Activated T-helper 17 cell treated with anti-CD3 and anti-CD28 coated beads, Interleukin-2, amount 50 U/mL, for 72 hours (primary cell): ENCODE measurements at regions not wholly inside any gene's neighbourhood (a gene's known extent, or its start where the extent isn't known, plus 50 kb on each side); places are given as distances from the start of the nearest gene placed in this dataset.
"Not testable (repeated sequence)": the region's sequence is repeated elsewhere in the genome, so short reads cannot be mapped to it uniquely, and the experiment has no call there.

ENCODE experiments used
- ATAC-seq: fragments of 150-1000 bp; cut with Tn5 transposase; replicated peaks from 2 replicates; pipeline ENCODE4 v1.10.0; 2021; ENCODE audit warnings: mild to moderate bottlenecking, moderate library complexity
- H3K27ac Mint-ChIP-seq: one replicate; pipeline ENCODE4 v1.8.0; 2022; ENCODE audit warnings: mixed read lengths
- H3K27me3 Mint-ChIP-seq: one replicate; pipeline ENCODE4 v1.8.0; 2022; ENCODE audit warnings: mixed read lengths
- H3K36me3 Mint-ChIP-seq: one replicate; pipeline ENCODE4 v1.8.0; 2022; ENCODE audit warnings: low read depth, mild to moderate bottlenecking, mixed read lengths
- H3K4me1 Mint-ChIP-seq: one replicate; pipeline ENCODE4 v1.8.0; 2022; ENCODE audit warnings: mixed read lengths
- H3K4me3 Mint-ChIP-seq: one replicate; pipeline ENCODE4 v1.8.0; 2022; ENCODE audit warnings: mild to moderate bottlenecking, mixed read lengths
- H3K9me3 Mint-ChIP-seq: one replicate; pipeline ENCODE4 v1.8.0; 2022; ENCODE audit warnings: mixed read lengths

DNA sequence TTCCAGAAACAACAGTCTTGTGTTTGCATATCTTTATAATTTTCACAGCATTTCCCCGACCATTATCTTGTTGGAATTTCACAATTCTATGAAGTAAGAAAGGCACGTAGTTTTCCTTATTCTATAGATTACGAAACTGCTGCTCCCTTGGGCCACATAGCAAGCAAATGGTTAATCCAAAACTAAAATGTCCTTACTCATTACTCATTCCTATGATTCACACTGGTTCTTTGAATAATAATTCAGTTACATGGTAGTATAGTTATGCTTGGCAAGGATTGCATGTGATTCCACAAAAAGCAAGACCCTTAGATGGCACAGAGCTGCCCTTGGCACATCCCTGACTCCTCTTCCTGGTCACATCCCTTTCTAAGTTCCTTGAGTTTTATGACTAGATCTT, 51.2 kb downstream of the OR13H1 start:
- Mint-ChIP-seq H3K27ac (no peak overlapping the region), H3K36me3 (no peaks in the 10 kb centered on the region), H3K4me3 (no peak overlapping the region), H3K9me3 (no peaks in the 10 kb centered on the region), H3K4me1 (no peaks in the 10 kb centered on the region), H3K27me3 (peaks cover 7% of the 10 kb centered on the region)
- ATAC-seq = no peak

DNA sequence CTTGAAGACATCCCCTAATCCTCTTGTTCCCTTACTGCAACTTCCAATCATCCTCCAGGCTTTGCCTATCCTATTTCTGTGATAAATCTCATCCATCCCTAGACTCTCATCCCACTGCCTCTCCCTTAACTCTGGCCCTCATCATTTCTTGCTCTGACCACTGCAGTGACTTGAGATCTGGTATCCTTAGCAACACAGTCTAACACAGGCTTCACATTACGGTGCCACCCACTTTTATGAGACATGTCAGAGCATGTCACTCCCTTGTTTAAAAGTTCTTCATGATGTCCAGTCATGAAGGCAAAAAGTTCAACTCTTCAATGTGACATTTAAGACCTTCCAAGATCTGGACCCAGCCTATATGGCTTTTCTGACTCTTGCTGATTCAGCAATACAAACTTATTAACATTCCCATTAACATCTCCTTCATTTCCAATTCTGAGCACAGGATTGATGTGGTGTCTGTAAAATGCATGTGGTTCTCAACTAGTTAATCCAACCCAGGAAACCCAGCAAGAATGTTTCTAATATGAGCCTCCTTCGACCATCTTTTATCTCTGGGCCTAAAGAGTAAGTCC, 64.0 kb downstream of the OR13H1 start:
- no peaks in the 10 kb centered on the region for H3K4me1 Mint-ChIP-seq
- no peak overlapping the region for H3K27ac Mint-ChIP-seq
- ATAC-seq = no peak
- no peak overlapping the region for H3K4me3 Mint-ChIP-seq
- no peaks in the 10 kb centered on the region for H3K36me3 Mint-ChIP-seq
- H3K9me3 Mint-ChIP-seq = no peaks in the 10 kb centered on the region
- H3K27me3 Mint-ChIP-seq = peaks cover 8% of the 10 kb centered on the region

DNA sequence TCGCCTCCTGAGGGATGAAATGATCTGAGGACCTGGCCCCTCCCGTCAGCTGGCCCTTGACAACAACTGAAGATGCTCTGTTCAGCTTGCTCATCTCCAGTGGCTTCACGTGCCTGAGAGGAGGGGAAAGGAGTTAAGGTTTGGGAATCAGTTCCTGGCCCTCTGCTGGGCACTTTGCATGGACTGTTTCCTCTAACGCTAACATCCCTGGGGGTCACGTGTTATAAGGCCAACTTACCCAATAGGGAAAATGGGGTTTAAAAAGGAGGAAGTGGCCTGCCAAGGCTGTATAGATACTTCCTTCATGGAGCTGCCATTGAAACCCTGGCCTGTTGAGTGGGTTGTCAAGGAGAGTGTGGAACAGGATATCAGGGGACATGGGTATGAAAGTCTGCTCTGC, 65.6 kb downstream of the OR13H1 start:
- Mint-ChIP-seq H3K4me1 (no peaks in the 10 kb centered on the region), H3K36me3 (no peaks in the 10 kb centered on the region), H3K27ac (no peak overlapping the region), H3K27me3 (peaks cover 8% of the 10 kb centered on the region), H3K4me3 (no peak overlapping the region), H3K9me3 (no peaks in the 10 kb centered on the region)
- no peak for ATAC-seq

DNA sequence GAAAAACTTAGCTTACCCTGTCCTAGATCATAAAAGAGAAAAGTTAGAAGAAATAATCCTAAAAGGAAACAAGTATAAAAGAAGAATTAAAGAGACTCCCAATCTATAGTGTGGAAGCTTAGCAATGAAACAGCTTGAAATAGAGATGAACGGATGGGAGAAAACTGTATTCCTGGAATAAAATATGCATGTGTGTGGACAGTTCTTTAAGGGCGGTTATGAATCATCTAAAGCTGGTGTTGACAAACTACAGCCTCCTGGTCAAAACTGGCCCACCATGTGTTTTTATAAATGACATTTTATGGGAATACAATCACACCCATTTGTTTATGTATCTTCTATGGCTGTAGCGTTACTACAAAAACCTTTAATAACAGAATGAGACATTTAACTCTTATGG, 69.4 kb downstream of the OR13H1 start:
- Mint-ChIP-seq H3K27ac (no peak overlapping the region), H3K36me3 (no peaks in the 10 kb centered on the region), H3K9me3 (no peaks in the 10 kb centered on the region), H3K27me3 (no peaks in the 10 kb centered on the region), H3K4me1 (no peaks in the 10 kb centered on the region), H3K4me3 (no peak overlapping the region)
- no peak for ATAC-seq

DNA sequence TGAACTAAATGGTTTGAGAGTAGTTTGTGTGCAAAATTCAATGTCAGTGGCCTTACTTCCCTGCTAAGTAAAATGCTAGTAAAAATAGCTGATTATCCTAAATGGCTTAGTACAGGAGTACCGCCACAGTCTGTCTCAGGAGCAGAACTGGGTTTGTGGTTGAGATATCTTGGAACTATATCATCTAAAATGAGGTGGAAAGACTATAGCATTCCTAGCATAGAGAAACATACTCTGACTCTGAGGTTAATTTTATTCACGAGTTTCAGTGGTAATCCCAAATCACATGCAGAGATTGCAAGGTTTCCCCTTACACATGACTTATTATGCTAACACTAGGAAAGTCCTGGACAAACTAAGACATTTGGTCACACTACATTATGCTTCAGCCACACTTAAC, 70.4 kb downstream of the OR13H1 start:
- H3K4me1 Mint-ChIP-seq = no peaks in the 10 kb centered on the region
- H3K9me3 Mint-ChIP-seq = no peaks in the 10 kb centered on the region
- no peaks in the 10 kb centered on the region for H3K36me3 Mint-ChIP-seq
- no peaks in the 10 kb centered on the region for H3K27me3 Mint-ChIP-seq
- H3K4me3 Mint-ChIP-seq = no peak overlapping the region
- ATAC-seq = no peak
- H3K27ac Mint-ChIP-seq = no peak overlapping the region

DNA sequence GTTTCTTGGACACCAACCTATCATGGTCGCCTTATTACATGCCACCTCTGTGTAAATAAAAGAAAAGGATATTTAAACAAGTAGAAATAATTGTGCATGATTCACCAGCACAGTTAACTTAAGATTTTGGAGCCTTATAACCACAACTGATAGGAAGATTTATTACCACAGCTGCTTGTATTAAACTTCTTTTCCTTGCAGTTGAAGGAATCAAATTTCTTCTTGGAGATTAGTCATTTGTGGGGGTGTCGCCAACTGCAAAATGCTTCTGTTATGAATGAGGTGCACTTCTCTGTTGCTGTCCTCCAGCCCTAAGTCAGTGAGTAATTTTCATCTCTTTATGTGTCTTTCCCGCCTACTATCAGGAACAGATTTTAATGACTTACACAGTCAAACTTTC, 73.3 kb downstream of the OR13H1 start:
- H3K36me3 Mint-ChIP-seq = no peaks in the 10 kb centered on the region
- H3K27ac Mint-ChIP-seq = no peak overlapping the region
- H3K27me3 Mint-ChIP-seq = peaks cover 6% of the 10 kb centered on the region
- H3K4me1 Mint-ChIP-seq = no peaks in the 10 kb centered on the region
- ATAC-seq = no peak
- H3K4me3 Mint-ChIP-seq = no peak overlapping the region
- no peaks in the 10 kb centered on the region for H3K9me3 Mint-ChIP-seq

DNA sequence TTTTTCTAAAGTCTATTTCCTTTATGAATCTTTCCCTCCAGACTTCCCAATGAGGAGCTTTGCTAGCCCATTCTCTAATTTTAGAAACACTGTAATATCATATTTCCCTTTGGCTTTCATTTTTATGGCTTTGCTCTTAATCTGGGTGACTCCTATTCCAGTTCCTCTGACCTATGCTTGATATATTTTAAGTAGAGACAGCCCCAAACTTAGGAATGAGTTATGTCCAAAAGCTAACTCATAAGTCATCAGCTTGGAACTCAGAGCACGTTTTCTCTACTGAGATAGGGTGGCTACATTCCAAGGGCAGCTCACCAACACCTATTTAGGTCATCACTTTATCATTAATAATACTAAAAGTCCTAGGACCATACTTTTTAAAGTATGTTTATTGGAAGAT, 77.8 kb downstream of the OR13H1 start:
- ATAC-seq = no peak
- no peaks in the 10 kb centered on the region for H3K9me3 Mint-ChIP-seq

DNA sequence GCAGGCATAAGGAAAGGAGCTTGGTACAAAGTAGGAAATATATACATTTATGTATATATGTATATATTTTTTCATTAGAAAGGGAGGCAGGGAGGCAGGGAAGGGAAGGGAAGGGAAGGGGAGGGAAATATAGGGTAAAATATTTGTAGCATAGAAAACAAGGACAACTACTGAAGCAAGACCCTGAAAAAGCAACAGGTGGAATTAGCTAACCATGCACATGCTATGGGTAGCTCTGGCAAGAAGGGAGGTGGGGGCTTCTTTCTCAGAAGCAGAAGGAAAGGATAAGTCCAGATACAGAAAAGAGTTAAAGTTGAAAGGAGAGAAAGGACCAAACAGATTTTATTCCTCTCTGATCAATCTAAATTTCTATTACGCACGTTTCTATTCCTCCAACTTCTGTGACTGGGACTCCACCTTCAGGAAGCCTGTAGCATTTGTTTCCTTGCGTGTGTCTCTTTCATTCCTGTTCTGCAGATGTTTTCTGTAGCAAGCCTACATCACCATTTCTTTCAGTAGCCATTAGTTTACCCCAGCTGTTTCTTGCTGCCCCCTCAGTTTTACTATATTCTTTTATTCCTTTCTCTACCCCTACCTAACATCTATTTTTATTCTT, 82.9 kb downstream of the OR13H1 start:
- ATAC-seq = no peak
- no peaks in the 10 kb centered on the region for H3K36me3 Mint-ChIP-seq
- H3K9me3 Mint-ChIP-seq = no peaks in the 10 kb centered on the region
- no peak overlapping the region for H3K27ac Mint-ChIP-seq
- no peaks in the 10 kb centered on the region for H3K4me1 Mint-ChIP-seq
- no peak overlapping the region for H3K4me3 Mint-ChIP-seq
- peaks cover 16% of the 10 kb centered on the region for H3K27me3 Mint-ChIP-seq

More for the DNA sequence above, 77.8 kb downstream of the OR13H1 start:
- Mint-ChIP-seq H3K4me1 (no peaks in the 10 kb centered on the region), H3K27ac (no peak overlapping the region), H3K4me3 (no peak overlapping the region), H3K27me3 (peaks cover 7% of the 10 kb centered on the region), H3K36me3 (no peaks in the 10 kb centered on the region)

DNA sequence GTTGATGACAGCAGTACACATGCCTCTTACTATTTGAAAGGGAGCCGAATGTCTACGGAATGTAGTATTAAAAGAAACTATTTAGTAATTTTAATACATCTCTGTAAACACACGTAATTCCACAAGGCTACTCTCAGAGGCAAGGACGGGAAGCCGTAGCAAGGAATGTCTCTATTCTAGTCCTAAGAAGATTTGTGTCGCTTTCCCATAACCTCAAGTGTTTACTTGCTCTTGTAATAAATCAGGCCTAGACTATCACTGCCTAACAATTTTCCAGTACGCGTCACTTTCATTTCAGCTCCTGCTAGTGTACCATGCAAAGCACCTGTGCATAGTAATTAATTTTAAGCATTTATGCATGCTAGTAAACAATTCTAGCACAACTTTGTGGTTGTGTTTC, 86.7 kb downstream of the OR13H1 start:
- ATAC-seq = no peak
- Mint-ChIP-seq H3K27ac (no peak overlapping the region), H3K36me3 (no peaks in the 10 kb centered on the region), H3K9me3 (no peaks in the 10 kb centered on the region), H3K4me3 (no peak overlapping the region), H3K27me3 (peaks cover 16% of the 10 kb centered on the region), H3K4me1 (no peaks in the 10 kb centered on the region)

DNA sequence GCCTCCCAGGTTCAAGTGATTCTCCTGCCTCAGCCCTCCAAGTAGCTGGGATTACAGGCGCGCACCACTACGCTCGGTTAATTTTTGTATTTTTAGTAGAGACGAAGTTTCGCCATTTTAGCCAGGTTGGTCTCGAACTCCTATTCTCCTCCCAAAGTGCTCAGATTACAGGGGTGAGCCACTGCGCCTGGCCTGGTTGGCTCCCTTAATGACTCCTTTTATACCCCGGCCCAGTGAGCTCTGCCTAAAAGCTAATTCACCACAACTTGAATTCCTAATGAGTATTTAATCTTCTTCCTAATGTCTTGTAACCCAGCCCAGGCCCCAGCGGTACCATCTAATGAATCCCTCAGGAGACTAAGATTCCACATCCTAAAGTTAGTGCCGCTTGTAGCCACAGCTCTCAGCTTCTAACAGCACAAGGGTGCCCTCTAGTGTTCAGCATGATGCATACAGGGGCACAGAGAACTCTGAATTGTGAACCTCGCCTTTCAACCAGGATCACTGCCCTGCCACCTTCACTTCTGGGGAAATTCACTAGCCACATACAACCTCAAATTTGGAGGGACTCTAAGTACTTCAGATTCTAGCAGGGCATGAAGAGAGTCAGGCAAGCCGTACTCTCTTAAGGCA, 89.5 kb downstream of the OR13H1 start:
- H3K4me3 Mint-ChIP-seq = no peak overlapping the region
- H3K36me3 Mint-ChIP-seq = no peaks in the 10 kb centered on the region
- H3K4me1 Mint-ChIP-seq = no peaks in the 10 kb centered on the region
- no peak for ATAC-seq
- no peak overlapping the region for H3K27ac Mint-ChIP-seq
- H3K9me3 Mint-ChIP-seq = no peaks in the 10 kb centered on the region
- no peaks in the 10 kb centered on the region for H3K27me3 Mint-ChIP-seq

DNA sequence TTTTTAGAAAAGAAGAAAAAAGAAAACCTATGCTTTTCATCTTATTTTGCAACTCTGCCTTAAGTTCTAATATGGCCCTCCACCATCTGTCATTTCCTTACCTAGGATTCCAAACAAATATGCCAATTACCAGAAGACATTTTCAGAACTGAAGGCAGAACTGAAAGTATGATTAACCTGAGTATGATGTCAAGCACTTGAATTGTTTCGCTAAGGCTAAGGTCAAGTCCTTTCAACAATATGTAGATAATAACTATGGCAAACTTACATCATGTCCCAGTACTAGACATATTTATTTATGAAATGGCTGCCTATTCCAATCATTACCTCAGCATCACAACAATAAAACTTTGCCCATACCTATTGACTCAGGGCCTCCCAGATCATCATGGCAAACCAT, 91.0 kb downstream of the OR13H1 start:
- H3K9me3 Mint-ChIP-seq = no peaks in the 10 kb centered on the region
- H3K4me1 Mint-ChIP-seq = no peaks in the 10 kb centered on the region
- no peak for ATAC-seq
- H3K4me3 Mint-ChIP-seq = no peak overlapping the region
- H3K27ac Mint-ChIP-seq = no peak overlapping the region
- H3K36me3 Mint-ChIP-seq = no peaks in the 10 kb centered on the region
- no peaks in the 10 kb centered on the region for H3K27me3 Mint-ChIP-seq

DNA sequence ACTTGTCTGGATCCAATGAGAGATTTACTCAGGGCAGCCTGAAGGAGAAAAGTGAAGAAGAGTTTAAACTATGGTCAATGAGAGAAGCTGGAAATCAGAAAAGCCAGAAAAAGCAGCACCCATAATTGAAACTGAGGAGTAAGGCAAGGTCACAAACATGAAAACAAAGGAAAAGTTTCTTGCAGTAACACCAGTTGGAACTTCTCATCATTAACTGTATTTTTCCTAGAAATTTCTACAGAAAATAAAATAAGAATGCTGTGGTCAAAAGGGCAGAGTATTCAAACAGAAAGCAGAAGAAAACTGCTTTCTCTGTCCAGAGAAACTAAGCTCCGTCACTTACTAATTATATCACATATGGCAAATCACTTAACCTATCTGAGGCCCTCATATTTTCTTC, 102.2 kb downstream of the OR13H1 start:
- H3K27ac Mint-ChIP-seq = no peak overlapping the region
- no peaks in the 10 kb centered on the region for H3K27me3 Mint-ChIP-seq
- peaks cover 5% of the 10 kb centered on the region for H3K4me1 Mint-ChIP-seq
- no peak overlapping the region for H3K4me3 Mint-ChIP-seq
- no peaks in the 10 kb centered on the region for H3K9me3 Mint-ChIP-seq
- no peaks in the 10 kb centered on the region for H3K36me3 Mint-ChIP-seq
- ATAC-seq = no peak

DNA sequence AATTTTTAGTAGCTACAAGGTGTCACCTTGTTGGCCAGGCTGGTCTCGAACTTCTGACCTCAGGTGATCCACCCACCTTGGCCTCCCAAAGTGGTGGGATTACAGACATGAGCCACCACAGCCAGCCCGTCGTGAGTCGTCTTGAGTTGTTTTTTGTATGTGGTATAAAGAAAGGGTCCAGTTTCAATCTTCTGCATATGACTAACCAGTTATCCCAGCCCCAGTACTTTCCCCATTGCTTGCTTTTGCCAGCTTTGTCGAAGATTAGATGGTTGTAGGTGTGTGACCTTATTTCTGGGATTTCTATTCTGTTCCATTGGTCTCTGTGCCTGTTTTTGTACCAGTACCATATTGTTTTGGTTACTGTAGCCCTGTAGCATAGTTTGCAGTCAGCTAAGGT, 105.9 kb downstream of the OR13H1 start:
- peaks cover 5% of the 10 kb centered on the region for H3K4me1 Mint-ChIP-seq
- H3K36me3 Mint-ChIP-seq = no peaks in the 10 kb centered on the region
- no peaks in the 10 kb centered on the region for H3K27me3 Mint-ChIP-seq
- H3K4me3 Mint-ChIP-seq = no peak overlapping the region
- ATAC-seq = peak; percentile 51
- H3K9me3 Mint-ChIP-seq = no peaks in the 10 kb centered on the region
- no peak overlapping the region for H3K27ac Mint-ChIP-seq

DNA sequence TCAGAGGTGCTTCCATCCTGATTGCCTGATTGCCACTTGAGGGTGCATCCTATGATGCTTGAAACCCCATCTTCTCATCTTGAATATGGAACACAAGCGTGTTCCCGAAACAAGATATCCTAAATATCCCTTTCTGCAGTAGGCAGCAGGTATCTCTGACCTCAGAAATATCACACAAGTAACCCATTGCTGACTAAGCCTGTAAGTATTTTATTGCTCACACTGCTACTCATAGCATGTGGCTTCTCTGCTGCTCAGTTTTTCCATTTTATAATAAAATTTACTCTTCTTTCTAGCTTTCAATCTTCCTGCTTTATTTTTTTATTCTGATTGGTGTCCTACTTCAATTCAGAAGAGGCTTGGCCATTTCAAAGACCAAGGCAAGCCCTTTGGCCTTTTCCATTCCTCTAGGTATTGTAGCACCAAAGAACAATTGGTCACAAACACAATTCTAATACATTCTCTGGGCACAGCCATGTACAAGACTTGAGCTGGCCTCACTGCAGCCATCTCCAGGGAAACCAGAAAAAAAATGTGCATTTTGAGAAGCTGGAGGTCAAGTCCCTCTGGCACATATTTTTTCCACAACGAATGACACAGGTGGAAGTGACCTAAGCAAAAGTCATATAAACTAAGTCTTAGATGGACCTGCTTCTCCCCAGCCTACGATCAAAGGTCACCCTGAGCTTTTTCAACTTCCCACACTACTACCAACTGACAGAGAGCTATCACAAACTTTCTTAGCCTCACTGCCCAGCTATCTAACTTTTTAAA, 107.0 kb downstream of the OR13H1 start:
- Mint-ChIP-seq H3K9me3 (no peaks in the 10 kb centered on the region), H3K27ac (peak overlapping the region; percentile 22), H3K4me1 (peaks cover 5% of the 10 kb centered on the region), H3K36me3 (no peaks in the 10 kb centered on the region), H3K4me3 (no peak overlapping the region), H3K27me3 (no peaks in the 10 kb centered on the region)
- ATAC-seq = peak; percentile 62

DNA sequence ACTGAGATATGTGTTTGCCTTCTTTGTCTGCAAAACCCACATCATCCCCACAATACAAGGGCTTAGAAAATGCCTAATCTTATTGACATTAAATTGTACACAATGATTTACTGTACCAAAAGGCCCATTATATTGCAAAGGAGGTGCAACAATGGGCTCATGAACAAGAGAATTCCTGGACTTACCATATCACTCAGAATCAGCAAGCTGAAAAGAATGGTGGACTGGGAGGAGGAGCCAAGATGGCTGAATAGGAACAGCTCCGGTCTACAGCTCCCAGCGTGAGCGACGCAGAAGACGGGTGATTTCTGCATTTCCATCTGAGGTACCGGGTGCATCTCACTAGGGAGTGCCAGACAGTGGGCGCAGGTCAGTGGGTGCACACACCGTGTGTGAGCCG, 119.9 kb downstream of the OR13H1 start:
- not testable (repeated sequence) for H3K9me3 Mint-ChIP-seq, H3K4me3 Mint-ChIP-seq, H3K27ac Mint-ChIP-seq, H3K36me3 Mint-ChIP-seq, H3K27me3 Mint-ChIP-seq, H3K4me1 Mint-ChIP-seq, ATAC-seq
